ENCODE measurements at regions not wholly inside any gene's neighbourhood (a gene's known extent, or its start where the extent isn't known, plus 50 kb on each side); places are given as distances from the start of the nearest gene placed in this dataset.
"Not testable (repeated sequence)": the region's sequence is repeated elsewhere in the genome, so short reads cannot be mapped to it uniquely, and the experiment has no call there.

DNA sequence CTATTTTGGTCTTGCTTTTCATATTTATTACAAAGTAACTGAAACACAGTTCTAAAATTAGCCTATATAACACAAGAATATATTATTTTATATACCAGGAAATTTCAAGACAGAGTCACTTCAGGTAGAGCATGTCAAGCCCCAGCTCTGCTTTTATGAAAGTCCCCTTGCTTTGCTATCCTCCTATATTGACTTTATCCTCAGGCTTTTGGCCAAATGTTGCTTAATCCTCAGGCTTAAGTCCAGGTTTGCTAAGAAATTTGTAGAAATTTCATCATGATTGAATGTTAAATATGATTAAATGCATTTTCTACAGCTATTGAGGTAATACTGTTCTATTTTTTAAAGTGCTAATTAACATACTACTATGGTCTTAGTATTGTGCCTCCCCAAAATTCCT lies 227.6 kb downstream of the FZD1 start:
- TF ChIP-seq POLR2A (IDR thresholded peaks at IDR 0.05): no peak
- TF ChIP-seq, protein P1, sequence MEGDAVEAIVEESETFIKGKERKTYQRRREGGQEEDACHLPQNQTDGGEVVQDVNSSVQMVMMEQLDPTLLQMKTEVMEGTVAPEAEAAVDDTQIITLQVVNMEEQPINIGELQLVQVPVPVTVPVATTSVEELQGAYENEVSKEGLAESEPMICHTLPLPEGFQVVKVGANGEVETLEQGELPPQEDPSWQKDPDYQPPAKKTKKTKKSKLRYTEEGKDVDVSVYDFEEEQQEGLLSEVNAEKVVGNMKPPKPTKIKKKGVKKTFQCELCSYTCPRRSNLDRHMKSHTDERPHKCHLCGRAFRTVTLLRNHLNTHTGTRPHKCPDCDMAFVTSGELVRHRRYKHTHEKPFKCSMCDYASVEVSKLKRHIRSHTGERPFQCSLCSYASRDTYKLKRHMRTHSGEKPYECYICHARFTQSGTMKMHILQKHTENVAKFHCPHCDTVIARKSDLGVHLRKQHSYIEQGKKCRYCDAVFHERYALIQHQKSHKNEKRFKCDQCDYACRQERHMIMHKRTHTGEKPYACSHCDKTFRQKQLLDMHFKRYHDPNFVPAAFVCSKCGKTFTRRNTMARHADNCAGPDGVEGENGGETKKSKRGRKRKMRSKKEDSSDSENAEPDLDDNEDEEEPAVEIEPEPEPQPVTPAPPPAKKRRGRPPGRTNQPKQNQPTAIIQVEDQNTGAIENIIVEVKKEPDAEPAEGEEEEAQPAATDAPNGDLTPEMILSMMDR (IDR thresholded peaks at IDR 0.05): no peak
- TF ChIP-seq POLR2AphosphoS5 (IDR thresholded peaks at IDR 0.05): no peak
- intact Hi-C loops (cut with DNase I; ENCODE audit: low total_unique reads): no loop called here
- Histone ChIP-seq H3K27me3 (no peaks in the 10 kb centered on the region), H3K4me1 (no peaks in the 10 kb centered on the region), H3K36me3 (no peaks in the 10 kb centered on the region), H3K27ac (no peak overlapping the region), H3K4me3 (no peak overlapping the region), H3K9me3 (no peaks in the 10 kb centered on the region)
- no peak for DNase-seq (ENCODE audit: low spot score in 2 of 2)

DNA sequence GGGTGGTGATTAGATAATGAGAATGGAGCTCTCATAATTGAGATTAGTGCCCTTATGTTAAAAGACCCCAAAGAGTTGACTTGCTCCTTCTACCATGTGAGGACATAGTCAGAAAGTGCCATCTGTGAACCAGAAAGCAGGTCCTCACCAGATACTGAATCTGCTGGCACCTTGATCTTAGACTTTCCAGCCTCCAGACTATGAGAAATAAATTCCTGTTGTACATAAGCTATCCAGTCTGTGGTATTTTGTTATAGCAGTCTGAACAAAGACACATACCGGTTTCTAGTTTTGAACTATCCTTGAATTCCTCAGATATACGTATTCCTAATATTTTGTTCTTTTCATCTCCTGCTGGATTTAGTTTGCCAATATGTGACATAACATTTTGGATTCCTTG lies 228.1 kb downstream of the FZD1 start:
- intact Hi-C loops (cut with DNase I; ENCODE audit: low total_unique reads): no loop called here
- H3K27me3 ChIP-seq: no peaks in the 10 kb centered on the region
- H3K36me3 ChIP-seq: no peaks in the 10 kb centered on the region
- no peak overlapping the region for H3K27ac ChIP-seq
- no peak for DNase-seq (ENCODE audit: low spot score in 2 of 2)
- no peak overlapping the region for H3K4me3 ChIP-seq
- H3K9me3 ChIP-seq: no peaks in the 10 kb centered on the region
- TF ChIP-seq POLR2A (IDR thresholded peaks at IDR 0.05) (no peak), POLR2AphosphoS5 (IDR thresholded peaks at IDR 0.05) (no peak)
- TF ChIP-seq, protein P1 (IDR thresholded peaks at IDR 0.05): no peak
- H3K4me1 ChIP-seq: no peaks in the 10 kb centered on the region

DNA sequence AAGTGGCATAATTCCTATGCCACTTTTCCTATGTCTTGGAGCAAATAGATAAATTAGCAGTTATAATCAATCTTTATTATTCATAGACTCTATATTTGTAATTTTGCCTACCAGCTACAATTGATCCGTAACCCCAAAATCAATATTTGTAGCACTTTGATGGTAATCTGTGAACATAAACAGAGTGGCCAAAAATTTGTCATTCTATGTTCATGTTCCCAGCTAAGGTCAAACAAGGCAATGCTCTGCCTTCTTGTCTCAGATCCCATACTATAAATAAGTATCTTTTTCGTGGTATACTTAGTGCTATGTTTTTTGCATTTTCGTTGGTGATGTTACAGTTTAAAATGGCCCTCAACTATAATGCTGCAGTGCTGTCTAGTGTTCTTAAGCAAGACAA lies 228.5 kb downstream of the FZD1 start:
- H3K9me3 ChIP-seq: no peaks in the 10 kb centered on the region
- no peaks in the 10 kb centered on the region for H3K4me1 ChIP-seq
- no peak overlapping the region for H3K27ac ChIP-seq
- no peaks in the 10 kb centered on the region for H3K36me3 ChIP-seq
- no peak for DNase-seq (ENCODE audit: low spot score in 2 of 2)
- no peaks in the 10 kb centered on the region for H3K27me3 ChIP-seq
- TF ChIP-seq, protein P1 (IDR thresholded peaks at IDR 0.05): no peak
- TF ChIP-seq POLR2AphosphoS5 (IDR thresholded peaks at IDR 0.05): no peak
- TF ChIP-seq POLR2A (IDR thresholded peaks at IDR 0.05): no peak
- intact Hi-C loops (cut with DNase I; ENCODE audit: low total_unique reads): no loop called here
- H3K4me3 ChIP-seq: no peak overlapping the region

DNA sequence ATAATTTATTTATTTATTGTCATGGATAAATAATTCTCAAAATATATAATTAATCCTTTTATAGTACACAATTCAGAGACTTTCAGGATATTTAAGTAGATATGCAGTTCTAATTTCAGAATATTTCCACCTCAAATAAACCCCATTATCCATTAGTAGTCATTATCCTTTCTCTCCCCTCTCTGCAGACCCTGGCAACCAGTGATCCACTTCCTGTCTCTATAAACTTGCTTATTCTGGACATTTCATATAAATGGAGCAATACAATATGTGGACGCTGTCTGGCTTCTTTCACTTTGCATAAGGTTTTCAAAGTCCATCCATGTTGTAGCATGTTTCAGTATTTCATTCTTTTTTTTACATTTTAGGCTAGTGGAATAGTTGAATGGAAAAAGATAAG lies 230.2 kb downstream of the FZD1 start:
- H3K27me3 ChIP-seq: no peaks in the 10 kb centered on the region
- TF ChIP-seq, protein P1 (IDR thresholded peaks at IDR 0.05): no peak
- TF ChIP-seq POLR2AphosphoS5 (IDR thresholded peaks at IDR 0.05): no peak
- no peak for TF ChIP-seq POLR2A (IDR thresholded peaks at IDR 0.05)
- no peak overlapping the region for H3K27ac ChIP-seq
- H3K36me3 ChIP-seq: no peaks in the 10 kb centered on the region
- peaks cover 0 to 10% of the 10 kb centered on the region in 2 donors for H3K9me3 ChIP-seq
- intact Hi-C loops (cut with DNase I; ENCODE audit: low total_unique reads): no loop called here
- no peak for DNase-seq (ENCODE audit: low spot score in 2 of 2)
- H3K4me3 ChIP-seq: no peak overlapping the region
- no peaks in the 10 kb centered on the region for H3K4me1 ChIP-seq

DNA sequence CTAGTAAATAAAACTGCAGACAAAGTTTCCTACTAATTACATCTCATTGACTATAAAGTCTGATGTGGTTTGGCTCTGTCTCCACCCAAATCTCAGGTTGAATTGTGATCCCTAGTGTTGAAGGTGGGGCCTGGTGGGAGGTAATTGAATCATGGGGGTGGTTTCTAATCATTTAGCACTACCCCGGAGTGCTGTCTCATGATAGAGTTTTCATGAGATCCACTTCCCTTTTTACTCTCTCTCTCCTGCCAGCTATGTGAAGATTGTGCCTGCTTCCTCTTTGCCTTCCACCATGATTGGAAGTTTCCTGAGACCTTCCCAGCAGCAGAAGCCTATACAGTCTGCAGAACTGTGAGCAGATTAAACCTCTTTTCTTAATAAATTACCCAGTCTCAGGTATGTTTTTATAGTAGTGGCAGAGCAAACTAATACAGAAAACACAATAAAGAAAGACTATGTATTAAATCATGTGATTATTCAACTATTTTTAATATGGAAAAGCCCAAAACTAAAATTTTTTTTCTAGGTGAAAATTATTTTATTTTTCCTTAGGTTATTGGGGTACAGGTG lies 232.1 kb downstream of the FZD1 start:
- no peaks in the 10 kb centered on the region for H3K36me3 ChIP-seq
- no peaks in the 10 kb centered on the region for H3K27me3 ChIP-seq
- H3K27ac ChIP-seq: no peak overlapping the region
- no peak overlapping the region for H3K4me3 ChIP-seq
- H3K9me3 ChIP-seq: peaks cover 0 to 10% of the 10 kb centered on the region in 2 donors
- TF ChIP-seq POLR2A (IDR thresholded peaks at IDR 0.05): no peak
- no peak for TF ChIP-seq POLR2AphosphoS5 (IDR thresholded peaks at IDR 0.05)
- TF ChIP-seq, protein P1 (IDR thresholded peaks at IDR 0.05): no peak
- intact Hi-C loops (cut with DNase I; ENCODE audit: low total_unique reads): no loop called here
- no peak for DNase-seq (ENCODE audit: low spot score in 2 of 2)
- H3K4me1 ChIP-seq: no peaks in the 10 kb centered on the region

DNA sequence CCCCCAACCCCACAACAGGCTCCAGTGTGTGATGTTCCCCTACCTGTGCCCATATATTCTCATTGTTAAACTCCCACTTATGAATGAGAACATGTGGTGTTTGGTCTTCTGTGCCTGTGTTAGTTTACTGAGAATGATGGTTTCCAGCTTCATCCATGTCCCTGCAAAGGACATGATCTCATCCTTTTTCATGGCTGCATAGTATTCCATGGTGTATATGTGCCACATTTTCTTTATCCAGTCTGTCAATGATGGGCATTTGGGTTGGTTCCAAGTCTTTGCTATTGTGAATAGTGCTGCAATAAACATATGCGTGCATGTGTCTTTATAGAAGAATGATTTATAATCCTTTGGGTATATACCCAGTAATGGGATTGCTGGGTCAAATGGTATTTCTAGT lies 233.0 kb downstream of the FZD1 start:
- H3K27me3 ChIP-seq; intact Hi-C loops (cut with DNase I; ENCODE audit: low total_unique reads); H3K36me3 ChIP-seq; H3K4me1 ChIP-seq; H3K4me3 ChIP-seq; DNase-seq (ENCODE audit: low spot score in 2 of 2); H3K27ac ChIP-seq: not testable (repeated sequence)
- H3K9me3 ChIP-seq: peaks cover 0 to 10% of the 10 kb centered on the region in 2 donors
